Endothelial cell of umbilical vein (primary cell): ENCODE measurements at regions not wholly inside any gene's neighbourhood (a gene's known extent, or its start where the extent isn't known, plus 50 kb on each side); places are given as distances from the start of the nearest gene placed in this dataset.

Source experiments
- BruUV-seq: library from RNA; stranded (reverse); fragments of 400-500 nt; replicated peaks from 2 replicates; lab custom pipeline; 2021; lab: Mats Ljungman, UMichigan
- CTCF ChIA-PET: fragments of 300-600, 350-600 bp; sonication (Branson Sonifier 250); formaldehyde crosslinking; loops from one replicate; lab custom pipeline; 2021; ENCODE audit warnings: antibody characterized with exemption, inconsistent platforms; lab: Charles Lee
- POLR2A ChIA-PET: fragments of 300-600, 350-600 bp; sonication (Branson Sonifier 250); formaldehyde crosslinking; loops from one replicate; lab custom pipeline; 2021; ENCODE audit warnings: antibody characterized with exemption, inconsistent platforms; lab: Charles Lee
- DNase-seq: peaks from one replicate; pipeline ENCODE4 v3.0.0-alpha.2; 2011; ENCODE audit warnings: low read depth, low spot score
- FAIRE-seq: peaks from 2 replicates; lab custom pipeline; 2011; peaks lifted over from hg19 to GRCh38; lab: Jason Lieb, UNC
- H2AFZ ChIP-seq: 2 replicates; pipeline ENCODE4 v1.6.0; 2012; ENCODE audit warnings: low read depth, low read length, control low read depth, inconsistent platforms
- H3K27ac ChIP-seq: 2 replicates; pipeline ENCODE4 v1.5.1; 2011; ENCODE audit warnings: low read depth, mild to moderate bottlenecking, control low read depth, low read length, moderate library complexity; ENCODE audit not compliant: insufficient read depth
- H3K27me3 ChIP-seq, 2 experiments: 2 replicates each; pipeline versions ENCODE4 v1.6.0 to v1.6.1; 2011; ENCODE audit warnings: low read length in 2 of 2, mixed read lengths in 1 of 2; ENCODE audit not compliant: control insufficient read depth in 2 of 2, insufficient read depth in 2 of 2
- H3K36me3 ChIP-seq, 2 experiments: 2 replicates in 1 of 2; 3 replicates in 1 of 2; pipeline ENCODE4 v1.5.1; 2011; ENCODE audit warnings: low read length in 2 of 2, mild to moderate bottlenecking in 1 of 2, moderate library complexity in 1 of 2; ENCODE audit not compliant: control insufficient read depth in 2 of 2, insufficient read depth in 2 of 2; ENCODE audit errors: extremely low read depth in 1 of 2
- H3K4me1 ChIP-seq: 3 replicates; pipeline ENCODE4 v1.5.1; 2011; ENCODE audit warnings: mild to moderate bottlenecking, low read length; ENCODE audit not compliant: control insufficient read depth, insufficient read depth; ENCODE audit errors: extremely low read depth
- H3K4me2 ChIP-seq: 2 replicates; pipeline ENCODE4 v1.6.1; 2011; ENCODE audit warnings: low read length, control low read depth, mixed read lengths; ENCODE audit not compliant: insufficient read depth
- H3K4me3 ChIP-seq, 3 experiments: fragments of 200-600 bp in 1 of 3; sonication (generic), shearing (Covaris generic) in 1 of 3; replicated peaks in 1 of 3; 2 replicates each; pipeline ENCODE4 v1.5.1; 2011 to 2016; ENCODE audit warnings: control low read depth in 3 of 3, low read length in 3 of 3, mild to moderate bottlenecking in 2 of 3, inconsistent platforms in 1 of 3, low read depth in 1 of 3, moderate library complexity in 1 of 3; ENCODE audit not compliant: insufficient read depth in 1 of 3
- H3K79me2 ChIP-seq: 2 replicates; pipeline ENCODE4 v1.6.0; 2012; ENCODE audit warnings: low read length, inconsistent platforms; ENCODE audit not compliant: control insufficient read depth, insufficient read depth
- H3K9ac ChIP-seq: replicated peaks from 2 replicates; pipeline ENCODE3; 2011; ENCODE audit warnings: low read length, control low read depth; ENCODE audit not compliant: insufficient read depth; ENCODE audit errors: extremely low read depth
- H3K9me1 ChIP-seq: replicated peaks from 3 replicates; pipeline ENCODE4 v1.6.0; 2011; ENCODE audit warnings: mild to moderate bottlenecking, low read length; ENCODE audit not compliant: control insufficient read depth, insufficient read depth; ENCODE audit errors: extremely low read depth
- H3K9me3 ChIP-seq: replicated peaks from 2 replicates; pipeline ENCODE4 v1.5.1; 2012; ENCODE audit warnings: low read length, inconsistent platforms; ENCODE audit not compliant: control insufficient read depth, insufficient read depth
- H4K20me1 ChIP-seq: replicated peaks from 2 replicates; pipeline ENCODE3; 2011; ENCODE audit warnings: mild to moderate bottlenecking, low read length; ENCODE audit not compliant: control insufficient read depth, insufficient read depth; ENCODE audit errors: extremely low read depth
- CTCF ChIP-seq, 2 donors: IDR thresholded peaks; 1 replicate in 1 of 2; 2 replicates in 1 of 2; pipeline ENCODE4 v1.5.1; 2011; ENCODE audit warnings: low read length in 2 of 2, mild to moderate bottlenecking in 2 of 2, moderate library complexity in 2 of 2, control low read depth in 1 of 2, inconsistent platforms in 1 of 2, low read depth in 1 of 2; ENCODE audit not compliant: insufficient read depth in 1 of 2; ENCODE audit errors: extremely low read depth in 1 of 2
- EZH2 ChIP-seq: IDR thresholded peaks from 2 replicates; pipeline ENCODE4 v1.6.1; 2012; ENCODE audit warnings: borderline replicate concordance, low read depth, mild to moderate bottlenecking, moderate library complexity, low read length, inconsistent platforms; ENCODE audit not compliant: severe bottlenecking
- FOS ChIP-seq: IDR thresholded peaks from 2 replicates; pipeline ENCODE4 v1.6.1; 2011; ENCODE audit warnings: mild to moderate bottlenecking, low read length, moderate library complexity, borderline replicate concordance; ENCODE audit not compliant: insufficient read depth
- GATA2 ChIP-seq: IDR thresholded peaks from 2 replicates; pipeline ENCODE4 v1.7.0; 2011; ENCODE audit warnings: low read depth, mild to moderate bottlenecking, moderate library complexity, mixed read lengths, low read length; ENCODE audit not compliant: insufficient read length, insufficient read depth
- JUN ChIP-seq: IDR thresholded peaks from 2 replicates; pipeline ENCODE4 v1.6.1; 2011; ENCODE audit warnings: borderline replicate concordance, low read depth; ENCODE audit not compliant: insufficient read length, insufficient read depth
- MAX ChIP-seq: IDR thresholded peaks from 2 replicates; pipeline ENCODE4 v1.6.1; 2011; ENCODE audit not compliant: insufficient read depth, insufficient read length
- MYC ChIP-seq: IDR thresholded peaks from one replicate; pipeline ENCODE4 v1.6.1; 2011; ENCODE audit warnings: mild to moderate bottlenecking, low read depth, low read length
- POLR2A ChIP-seq: IDR thresholded peaks from 2 replicates; pipeline ENCODE4 v1.6.1; 2012; ENCODE audit warnings: low read depth, mild to moderate bottlenecking, control low read depth, low read length
- POLR2AphosphoS5 ChIP-seq: IDR thresholded peaks from 2 replicates; pipeline ENCODE4 v1.6.1; 2012; ENCODE audit warnings: low read depth, mild to moderate bottlenecking, control low read depth, low read length, moderate library complexity; ENCODE audit not compliant: insufficient read depth
- dilution Hi-C: fragments of 300-500 bp; cut with MboI; formaldehyde crosslinking; loops from one replicate; pipeline ENCODE4 v1.15.0; 2019; ENCODE audit warnings: low sequenced_read_pairs; ENCODE audit not compliant: extremely low pct_ligation_motif_present
- intact Hi-C: fragments of 100-400 bp; cut with micrococcal nuclease; formaldehyde crosslinking; loops from one replicate; pipeline ENCODE4 v1.10.0; 2022

GRCh38 chr6:121961619-121962125, 437.8 kb upstream of the HSF2 start:
- Histone ChIP-seq H3K36me3 (no peaks in the 10 kb centered on the region), H3K4me1 (no peaks in the 10 kb centered on the region), H3K4me2 (no peak overlapping the region), H2AFZ (no peak overlapping the region), H3K9me1 (no peaks in the 10 kb centered on the region), H4K20me1 (no peaks in the 10 kb centered on the region), H3K4me3 (no peak overlapping the region), H3K79me2 (no peaks in the 10 kb centered on the region), H3K9me3 (no peaks in the 10 kb centered on the region), H3K9ac (no peak overlapping the region), H3K27me3 (no peaks in the 10 kb centered on the region), H3K27ac (no peak overlapping the region)
- FAIRE-seq (no peak), DNase-seq (no peak)
- intact Hi-C loops (no loop called here), dilution Hi-C loops (no loop called here)
- POLR2A ChIA-PET = no interaction called here
- CTCF ChIA-PET = no interaction called here
- BruUV-seq = no TSS peak
- TF ChIP-seq POLR2AphosphoS5 (no peak), POLR2A (no peak), EZH2 (no peak), MAX (no peak), FOS (no peak)

DNA sequence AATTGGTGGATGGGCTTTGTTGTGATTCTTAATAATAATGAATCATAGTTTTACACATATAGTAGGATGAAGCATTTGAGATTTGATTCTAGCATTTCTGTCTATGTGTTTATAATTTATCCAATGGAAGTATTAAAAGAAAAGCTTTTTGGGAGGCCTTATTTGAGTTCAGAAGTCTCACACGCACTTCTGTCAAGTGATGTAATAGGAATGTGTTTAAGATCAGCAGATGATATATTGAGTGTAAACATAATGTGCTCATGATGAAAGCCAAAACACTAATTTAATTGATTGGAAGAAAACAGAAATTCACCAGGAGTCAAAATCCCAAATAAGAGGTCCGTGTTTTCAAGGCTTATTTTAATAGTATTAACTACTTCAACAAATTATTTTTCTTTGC, 435.6 kb upstream of the HSF2 start:
- dilution Hi-C loops (no loop called here), intact Hi-C loops (no loop called here)
- Histone ChIP-seq H3K36me3 (no peaks in the 10 kb centered on the region), H4K20me1 (no peaks in the 10 kb centered on the region), H3K27me3 (no peaks in the 10 kb centered on the region), H3K9ac (no peak overlapping the region), H3K27ac (no peak overlapping the region), H3K4me3 (no peak overlapping the region), H3K4me1 (no peaks in the 10 kb centered on the region), H2AFZ (no peak overlapping the region), H3K79me2 (no peaks in the 10 kb centered on the region), H3K4me2 (no peak overlapping the region), H3K9me3 (no peaks in the 10 kb centered on the region), H3K9me1 (no peaks in the 10 kb centered on the region)
- POLR2A ChIA-PET = no interaction called here
- CTCF ChIA-PET = no interaction called here
- TF ChIP-seq EZH2 (no peak), POLR2A (no peak), FOS (no peak), MYC (no peak), GATA2 (no peak), JUN (no peak), POLR2AphosphoS5 (no peak), CTCF (IDR thresholded peaks at IDR 0.05; ENCODE audit: extremely low read depth in 1 of 2, insufficient read depth in 1 of 2, low read depth in 1 of 2, low read length in 2 of 2) (no peak), MAX (no peak)
- DNase-seq = no peak
- no TSS peak for BruUV-seq
- FAIRE-seq = no peak
